Kidney epithelial cell (primary cell): ENCODE measurements at regions not wholly inside any gene's neighbourhood (a gene's known extent, or its start where the extent isn't known, plus 50 kb on each side); places are given as distances from the start of the nearest gene placed in this dataset.
A peak's percentile ranks its signal among the peaks of the same experiment; 100 is the strongest.

ENCODE experiments used
- DNase-seq: peaks from one replicate; pipeline ENCODE4 v3.0.0-alpha.2; 2010; ENCODE audit warnings: low read depth
- H3K27me3 ChIP-seq: 2 replicates; pipeline ENCODE4 v1.6.0; 2011; ENCODE audit warnings: low read length; ENCODE audit not compliant: control insufficient read depth, insufficient read depth
- H3K36me3 ChIP-seq: 2 replicates; pipeline ENCODE4 v1.5.1; 2011; ENCODE audit warnings: low read length; ENCODE audit not compliant: control insufficient read depth, insufficient read depth
- H3K4me3 ChIP-seq: 2 replicates; pipeline ENCODE4 v1.5.1; 2011; ENCODE audit warnings: low read depth, mild to moderate bottlenecking, control low read depth, low read length
- TF ChIP-seq, protein P1 (sequence below): IDR thresholded peaks from 2 replicates; pipeline ENCODE4 v1.5.1; 2011; ENCODE audit warnings: mild to moderate bottlenecking, moderate library complexity, low read length, control low read depth, inconsistent platforms; ENCODE audit not compliant: insufficient read depth, poor library complexity, severe bottlenecking

DNA sequence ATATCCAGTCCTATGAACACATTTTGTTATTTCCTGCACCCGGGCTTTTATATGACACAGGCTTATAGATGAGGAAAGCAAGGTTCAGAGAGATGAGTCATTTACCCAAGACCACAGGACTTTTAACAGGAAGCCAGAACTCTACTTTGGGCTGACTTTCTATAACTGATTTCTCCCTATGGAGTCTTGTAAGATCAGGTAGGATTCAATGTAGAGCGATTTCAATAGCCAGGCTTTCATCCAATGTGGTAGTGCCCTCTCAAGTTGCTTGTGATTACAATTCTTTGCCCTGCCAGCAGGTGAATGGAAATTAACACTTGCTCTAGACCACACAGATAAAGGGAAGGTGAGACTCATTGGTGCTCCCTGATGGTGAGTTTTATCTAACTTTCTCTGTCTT is 378.3 kb downstream of the INSC start:
- TF ChIP-seq, protein P1, sequence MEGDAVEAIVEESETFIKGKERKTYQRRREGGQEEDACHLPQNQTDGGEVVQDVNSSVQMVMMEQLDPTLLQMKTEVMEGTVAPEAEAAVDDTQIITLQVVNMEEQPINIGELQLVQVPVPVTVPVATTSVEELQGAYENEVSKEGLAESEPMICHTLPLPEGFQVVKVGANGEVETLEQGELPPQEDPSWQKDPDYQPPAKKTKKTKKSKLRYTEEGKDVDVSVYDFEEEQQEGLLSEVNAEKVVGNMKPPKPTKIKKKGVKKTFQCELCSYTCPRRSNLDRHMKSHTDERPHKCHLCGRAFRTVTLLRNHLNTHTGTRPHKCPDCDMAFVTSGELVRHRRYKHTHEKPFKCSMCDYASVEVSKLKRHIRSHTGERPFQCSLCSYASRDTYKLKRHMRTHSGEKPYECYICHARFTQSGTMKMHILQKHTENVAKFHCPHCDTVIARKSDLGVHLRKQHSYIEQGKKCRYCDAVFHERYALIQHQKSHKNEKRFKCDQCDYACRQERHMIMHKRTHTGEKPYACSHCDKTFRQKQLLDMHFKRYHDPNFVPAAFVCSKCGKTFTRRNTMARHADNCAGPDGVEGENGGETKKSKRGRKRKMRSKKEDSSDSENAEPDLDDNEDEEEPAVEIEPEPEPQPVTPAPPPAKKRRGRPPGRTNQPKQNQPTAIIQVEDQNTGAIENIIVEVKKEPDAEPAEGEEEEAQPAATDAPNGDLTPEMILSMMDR = no peak
- Histone ChIP-seq H3K36me3 (no peaks in the 10 kb centered on the region), H3K4me3 (no peak overlapping the region), H3K27me3 (no peaks in the 10 kb centered on the region)
- peak; percentile 53 for DNase-seq

DNA sequence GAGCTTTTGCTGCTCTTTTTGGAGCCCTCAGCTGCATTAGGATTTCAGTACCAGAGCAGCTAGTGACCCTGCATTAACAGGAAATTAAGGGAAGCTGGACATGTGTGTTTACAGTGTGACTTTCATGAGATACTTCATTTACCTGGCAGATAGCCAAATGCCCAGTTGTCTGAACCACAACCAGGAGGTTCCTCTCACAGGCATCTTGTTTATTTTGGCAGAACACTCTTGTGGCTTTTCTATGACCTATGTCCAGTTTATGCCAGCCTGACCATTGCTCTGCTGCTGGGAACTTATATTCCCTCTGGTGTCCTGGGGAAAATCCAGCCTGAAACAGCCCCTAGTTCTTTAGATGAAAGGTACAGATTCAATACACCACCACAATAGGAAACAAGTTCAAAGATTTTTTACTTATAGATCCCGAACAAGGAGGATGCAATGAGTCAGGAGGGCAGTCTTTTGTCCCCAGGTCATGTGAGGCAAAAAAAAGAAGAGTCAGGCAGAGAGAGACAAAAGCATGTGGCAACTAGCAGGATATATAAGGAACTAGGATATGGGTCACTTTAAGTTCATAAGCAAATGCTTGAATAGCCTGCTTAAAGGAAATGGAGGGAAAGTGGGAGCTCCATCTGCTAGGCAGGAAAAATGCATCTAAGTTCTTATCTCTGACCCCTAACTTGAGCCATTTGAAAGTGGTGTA is 379.3 kb downstream of the INSC start:
- Histone ChIP-seq H3K27me3 (no peaks in the 10 kb centered on the region), H3K4me3 (no peak overlapping the region), H3K36me3 (no peaks in the 10 kb centered on the region)
- TF ChIP-seq, protein P1 = no peak
- DNase-seq = peak; percentile 73

DNA sequence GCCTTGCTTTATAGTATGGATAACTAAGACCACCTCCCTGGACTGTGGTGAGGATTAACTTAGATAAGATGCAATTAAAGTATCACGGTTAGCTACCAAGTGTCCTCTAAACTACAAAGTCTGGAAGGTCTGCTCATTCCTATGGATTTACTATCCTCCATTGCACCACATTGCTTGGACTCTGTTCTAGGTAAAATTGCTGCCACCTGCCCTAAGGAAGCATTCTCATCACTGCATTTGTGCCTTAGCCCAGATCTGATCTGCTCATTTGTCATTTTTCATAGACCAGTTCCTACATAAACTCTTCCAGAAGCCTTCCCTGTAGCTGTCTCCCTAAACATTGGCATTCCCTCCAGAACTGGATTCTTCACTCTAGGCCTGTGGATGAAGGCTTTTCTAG is 380.0 kb downstream of the INSC start:
- H3K36me3 ChIP-seq = no peaks in the 10 kb centered on the region
- no peaks in the 10 kb centered on the region for H3K27me3 ChIP-seq
- TF ChIP-seq, protein P1 = no peak
- DNase-seq = no peak
- no peak overlapping the region for H3K4me3 ChIP-seq

DNA sequence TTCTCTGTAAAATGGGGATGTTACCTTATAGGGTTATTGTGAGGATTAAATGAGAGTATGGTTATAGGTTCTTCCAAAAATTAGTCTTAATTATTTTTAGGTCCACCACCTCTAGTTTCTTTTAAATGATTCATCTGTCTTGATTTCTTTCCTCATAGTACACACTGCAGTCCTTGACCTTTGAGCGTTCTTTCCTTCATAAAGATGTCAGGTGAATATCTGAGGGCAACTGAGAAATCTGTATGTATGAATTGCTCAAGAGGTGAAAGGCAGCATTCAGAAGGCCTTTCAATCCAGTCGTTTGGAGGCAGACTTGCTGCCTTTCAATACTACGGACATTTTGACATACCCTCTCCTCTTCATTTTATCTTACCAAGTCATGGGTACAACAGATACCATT is 380.7 kb downstream of the INSC start:
- no peaks in the 10 kb centered on the region for H3K27me3 ChIP-seq
- TF ChIP-seq, protein P1 = no peak
- H3K36me3 ChIP-seq = no peaks in the 10 kb centered on the region
- DNase-seq = no peak
- H3K4me3 ChIP-seq = no peak overlapping the region

DNA sequence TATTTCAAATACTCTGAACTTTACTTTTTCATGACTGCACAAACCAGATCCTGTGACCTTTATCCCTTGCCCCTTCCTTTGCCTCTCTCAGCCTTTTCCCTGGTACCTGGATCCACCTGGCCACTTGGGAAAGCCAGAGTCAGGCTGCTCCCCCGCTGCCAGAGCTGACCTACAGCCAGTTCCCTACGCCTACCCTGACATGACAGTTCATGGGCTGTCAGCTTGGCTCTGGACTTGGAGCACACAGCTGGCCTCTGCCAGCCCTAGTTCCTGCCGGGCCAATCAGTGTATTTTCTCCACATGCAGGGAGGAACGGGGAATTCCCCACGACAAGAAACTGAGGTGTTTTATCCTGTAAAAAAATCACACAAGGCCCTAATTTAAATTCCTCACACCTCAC is 382.6 kb downstream of the INSC start:
- Histone ChIP-seq H3K27me3 (no peaks in the 10 kb centered on the region), H3K36me3 (no peaks in the 10 kb centered on the region), H3K4me3 (no peak overlapping the region)
- no peak for DNase-seq
- TF ChIP-seq, protein P1 = no peak

DNA sequence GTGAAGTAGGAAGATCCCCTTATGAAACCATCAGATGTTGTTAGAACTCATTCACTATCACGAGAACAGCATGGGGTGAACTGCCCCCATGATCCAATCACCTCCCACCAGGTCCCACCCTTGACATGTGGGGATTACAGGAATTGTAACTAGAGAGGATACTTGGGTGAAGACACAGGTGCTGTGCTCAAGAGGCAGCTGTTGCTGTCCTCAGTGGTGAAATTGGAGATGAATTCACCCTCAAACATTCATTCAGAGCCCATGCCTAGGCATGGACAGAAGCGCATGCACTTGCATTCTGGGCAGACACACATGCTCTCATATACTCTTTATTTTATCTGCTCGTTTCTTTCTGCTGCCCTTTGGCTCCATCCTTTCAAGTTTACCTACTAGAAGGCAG is 385.0 kb downstream of the INSC start:
- no peak for DNase-seq
- TF ChIP-seq, protein P1 = no peak

More for the DNA sequence above, 385.0 kb downstream of the INSC start:
- Histone ChIP-seq H3K27me3 (no peaks in the 10 kb centered on the region), H3K36me3 (no peaks in the 10 kb centered on the region), H3K4me3 (no peak overlapping the region)
